ENCODE measurements at regions not wholly inside any gene's neighbourhood (a gene's known extent, or its start where the extent isn't known, plus 50 kb on each side); places are given as distances from the start of the nearest gene placed in this dataset.

DNA sequence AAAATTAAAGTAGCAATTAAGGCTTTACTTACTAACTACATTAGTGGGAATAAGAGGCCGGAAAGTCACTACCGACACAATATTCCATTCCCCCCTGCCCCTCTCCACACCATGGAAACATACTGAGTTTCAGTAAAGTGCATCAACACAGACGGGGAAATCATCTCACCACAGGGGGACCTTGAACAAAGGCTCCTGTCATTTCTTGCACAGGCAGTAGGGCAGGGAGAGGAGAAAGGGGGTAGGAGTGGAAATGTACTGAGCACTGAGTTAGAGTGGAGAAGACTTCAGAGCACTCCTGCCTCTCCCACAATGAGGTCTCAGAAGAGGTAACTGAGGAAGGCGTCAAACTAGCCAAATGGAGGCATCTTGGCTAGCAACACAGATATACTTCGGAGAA lies 1426.9 kb upstream of the EYS start:
- TF ChIP-seq, protein P1, sequence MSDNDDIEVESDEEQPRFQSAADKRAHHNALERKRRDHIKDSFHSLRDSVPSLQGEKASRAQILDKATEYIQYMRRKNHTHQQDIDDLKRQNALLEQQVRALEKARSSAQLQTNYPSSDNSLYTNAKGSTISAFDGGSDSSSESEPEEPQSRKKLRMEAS (IDR thresholded peaks at IDR 0.05), result no peak
- TF ChIP-seq CTCF (IDR thresholded peaks at IDR 0.05) (no peak), POLR2A (IDR thresholded peaks at IDR 0.05; ENCODE audit: low read length) (no peak), KDM1A (IDR thresholded peaks at IDR 0.05; ENCODE audit: low read depth) (no peak), RCOR1 (IDR thresholded peaks at IDR 0.05; ENCODE audit: low read depth, low read length) (no peak), JUNB (IDR thresholded peaks at IDR 0.05) (no peak), EP300 (IDR thresholded peaks at IDR 0.05) (no peak), BCL3 (IDR thresholded peaks at IDR 0.05) (no peak), RARB (CRISPR knock-in tag; IDR thresholded peaks at IDR 0.05) (no peak), REST (IDR thresholded peaks at IDR 0.05) (no peak)

All from A549 (cell line).